LNCAP (cell line): ENCODE measurements at regions not wholly inside any gene's neighbourhood (a gene's known extent, or its start where the extent isn't known, plus 50 kb on each side); places are given as distances from the start of the nearest gene placed in this dataset.

Source experiments
- CTCF ChIP-seq: fragments of 450-650 bp; IDR thresholded peaks from 2 replicates; pipeline ENCODE4 v1.5.1; 2017; ENCODE audit warnings: mild to moderate bottlenecking

- TF ChIP-seq CTCF, result no peak
Measured at GRCh38 chr2:241983571-241984270, 114.2 kb downstream of the RTP5 start.

GRCh38 chr2:241984271-241984655 lies 114.7 kb downstream of the RTP5 start:
- TF ChIP-seq CTCF, result no peak

GRCh38 chr2:241984658-241985057 lies 115.1 kb downstream of the RTP5 start:
- no peak for TF ChIP-seq CTCF

GRCh38 chr2:241985986-241986329 lies 116.4 kb downstream of the RTP5 start:
- no peak for TF ChIP-seq CTCF

- no peak for TF ChIP-seq CTCF
Measured at GRCh38 chr2:241986836-241987641, 117.5 kb downstream of the RTP5 start.

- TF ChIP-seq CTCF, result no peak
Measured at GRCh38 chr2:241987726-241988125, 118.2 kb downstream of the RTP5 start.

- no peak for TF ChIP-seq CTCF
Measured at GRCh38 chr2:241988146-241988545, 118.6 kb downstream of the RTP5 start.
